DND-41 (cell line): ENCODE measurements at regions not wholly inside any gene's neighbourhood (a gene's known extent, or its start where the extent isn't known, plus 50 kb on each side); places are given as distances from the start of the nearest gene placed in this dataset.

ENCODE experiments used
- CTCF ChIP-seq: IDR thresholded peaks from 2 replicates; pipeline ENCODE4 v1.5.1; 2012; ENCODE audit warnings: borderline replicate concordance, low read length, moderate library complexity, mild to moderate bottlenecking; ENCODE audit not compliant: poor library complexity, severe bottlenecking; ENCODE audit errors: extremely low read depth
- EZH2 ChIP-seq: IDR thresholded peaks from 3 replicates; pipeline ENCODE4 v1.6.1; 2012; ENCODE audit warnings: borderline replicate concordance, low read depth, mild to moderate bottlenecking, moderate library complexity, low read length, inconsistent platforms; ENCODE audit not compliant: severe bottlenecking

- no peak for TF ChIP-seq CTCF
- TF ChIP-seq EZH2 = no peak
Observed at GRCh38 chr6:104013312-104013971, 846.3 kb downstream of the HACE1 start.
